RWPE2 (cell line): ENCODE measurements at regions not wholly inside any gene's neighbourhood (a gene's known extent, or its start where the extent isn't known, plus 50 kb on each side); places are given as distances from the start of the nearest gene placed in this dataset.
"Not testable (repeated sequence)": the region's sequence is repeated elsewhere in the genome, so short reads cannot be mapped to it uniquely, and the experiment has no call there.

Source experiments
- ATAC-seq: fragments of 200-7000 bp; cut with Tn5 transposase; 3 replicates; pipeline ENCODE4 v1.9.1; 2021; ENCODE audit warnings: low read depth
- DNase-seq: peaks from one replicate; pipeline ENCODE4 v3.0.0-alpha.2; 2020; ENCODE audit warnings: low spot score
- H3K27ac ChIP-seq: fragments of 450-650 bp; 2 replicates; pipeline ENCODE4 v1.5.1; 2017; ENCODE audit warnings: mild to moderate bottlenecking; ENCODE audit not compliant: poor library complexity, severe bottlenecking
- H3K27me3 ChIP-seq: fragments of 250-450 bp; sonication (Bioruptor Pico); 2 replicates; pipeline ENCODE4 v1.5.1; 2021; ENCODE audit warnings: mild to moderate bottlenecking, moderate library complexity; ENCODE audit not compliant: insufficient read depth, poor library complexity, severe bottlenecking
- H3K36me3 ChIP-seq: fragments of 250-450 bp; sonication (Bioruptor Pico); 2 replicates; pipeline ENCODE4 v1.5.1; 2020; ENCODE audit warnings: low read depth, mild to moderate bottlenecking, moderate library complexity
- H3K4me1 ChIP-seq: fragments of 250-450 bp; sonication (Bioruptor Pico); 2 replicates; pipeline ENCODE4 v1.5.1; 2021; ENCODE audit warnings: mild to moderate bottlenecking, moderate library complexity; ENCODE audit not compliant: insufficient read depth, poor library complexity, severe bottlenecking
- H3K4me3 ChIP-seq: fragments of 250-450 bp; sonication (Bioruptor Pico); 2 replicates; pipeline ENCODE4 v1.5.1; 2021; ENCODE audit warnings: mild to moderate bottlenecking, moderate library complexity; ENCODE audit not compliant: severe bottlenecking
- H3K9me3 ChIP-seq: fragments of 250-450 bp; sonication (Bioruptor Pico); 2 replicates; pipeline ENCODE4 v1.5.1; 2021; ENCODE audit warnings: mild to moderate bottlenecking, moderate library complexity; ENCODE audit not compliant: severe bottlenecking
- CTCF ChIP-seq: fragments of 450-650 bp; IDR thresholded peaks from one replicate; pipeline ENCODE4 v1.5.1; 2017; ENCODE audit warnings: mild to moderate bottlenecking, moderate library complexity; ENCODE audit not compliant: poor library complexity, severe bottlenecking

DNA sequence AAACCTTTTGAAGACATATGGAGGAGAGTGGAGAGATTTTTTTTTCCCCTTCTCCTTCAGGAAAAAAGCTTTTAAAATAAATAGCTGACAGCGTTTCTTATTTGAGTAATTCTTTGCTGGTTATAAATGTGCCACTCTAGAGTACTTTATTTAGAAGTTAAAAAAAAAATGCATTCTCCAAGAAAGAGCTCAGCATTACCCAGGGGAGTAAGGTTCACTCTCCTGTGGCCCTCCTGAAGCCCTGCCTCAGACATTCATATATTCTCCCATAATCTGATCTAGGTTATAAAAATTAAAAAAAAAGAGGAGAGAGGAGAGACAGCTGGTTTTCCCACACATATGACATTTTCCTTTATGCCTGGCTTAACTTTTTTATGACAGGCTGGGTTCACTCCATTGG is 545.2 kb upstream of the CADM1 start:
- TF ChIP-seq CTCF = no peak
- no peaks in the 10 kb centered on the region for H3K9me3 ChIP-seq
- no peak overlapping the region for H3K27ac ChIP-seq
- H3K4me1 ChIP-seq = no peaks in the 10 kb centered on the region
- H3K4me3 ChIP-seq = no peak overlapping the region
- no peaks in the 10 kb centered on the region for H3K36me3 ChIP-seq
- DNase-seq (no peak), ATAC-seq (no peak)
- H3K27me3 ChIP-seq = no peaks in the 10 kb centered on the region

DNA sequence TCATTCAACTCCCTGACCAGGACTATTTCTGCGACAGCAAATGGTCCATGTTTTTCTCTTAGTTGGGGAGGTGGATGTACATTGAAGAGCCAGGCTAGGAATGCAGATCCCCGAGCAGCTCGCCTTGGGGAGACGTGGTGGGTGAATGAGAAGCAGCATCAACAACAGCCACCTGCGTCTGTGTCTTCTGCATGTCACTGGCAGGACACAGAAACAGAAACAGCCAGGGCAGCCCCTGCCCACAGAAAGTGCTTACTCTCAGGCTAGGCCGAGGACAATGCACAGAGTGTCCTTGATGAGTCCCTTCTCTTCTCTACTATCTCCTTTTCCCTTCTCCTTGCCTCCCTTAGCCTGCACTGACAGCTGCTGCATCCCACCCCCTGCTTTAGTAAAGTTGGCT is 541.9 kb upstream of the CADM1 start:
- H3K27ac ChIP-seq = no peak overlapping the region
- no peak for DNase-seq
- no peaks in the 10 kb centered on the region for H3K9me3 ChIP-seq
- H3K36me3 ChIP-seq = no peaks in the 10 kb centered on the region
- no peaks in the 10 kb centered on the region for H3K4me1 ChIP-seq
- H3K4me3 ChIP-seq = no peak overlapping the region
- no peaks in the 10 kb centered on the region for H3K27me3 ChIP-seq
- TF ChIP-seq CTCF = no peak
- no peak for ATAC-seq

GRCh38 chr11:116044941-116045340 is 540.7 kb upstream of the CADM1 start:
- Histone ChIP-seq H3K9me3 (no peaks in the 10 kb centered on the region), H3K27me3 (no peaks in the 10 kb centered on the region), H3K27ac (no peak overlapping the region), H3K36me3 (no peaks in the 10 kb centered on the region), H3K4me3 (no peak overlapping the region), H3K4me1 (no peaks in the 10 kb centered on the region)
- no peak for DNase-seq
- no peak for TF ChIP-seq CTCF
- ATAC-seq = no peak

DNA sequence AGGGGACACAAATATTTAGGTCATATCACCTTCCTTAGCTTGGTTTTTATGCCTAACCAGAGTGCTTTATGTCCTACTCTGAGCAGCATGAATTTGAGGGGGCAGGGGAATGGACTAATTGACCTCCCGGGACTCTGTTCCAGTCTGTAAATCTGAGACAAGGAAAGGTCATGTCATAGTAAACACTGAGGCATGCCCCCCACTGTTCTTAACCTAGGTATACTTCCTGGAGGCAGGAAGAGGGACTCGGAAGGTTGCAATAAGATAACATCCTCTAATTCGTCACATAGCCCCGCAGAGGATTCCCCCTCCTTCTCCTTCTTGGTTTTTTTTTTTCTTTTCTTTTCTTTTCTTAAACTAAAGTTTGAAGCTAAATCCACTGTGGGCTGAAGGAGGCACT is 540.3 kb upstream of the CADM1 start:
- DNase-seq = no peak
- no peak for ATAC-seq
- no peak overlapping the region for H3K4me3 ChIP-seq
- H3K36me3 ChIP-seq = no peaks in the 10 kb centered on the region
- no peak for TF ChIP-seq CTCF
- no peaks in the 10 kb centered on the region for H3K27me3 ChIP-seq
- no peak overlapping the region for H3K27ac ChIP-seq
- no peaks in the 10 kb centered on the region for H3K9me3 ChIP-seq
- no peaks in the 10 kb centered on the region for H3K4me1 ChIP-seq

- Histone ChIP-seq H3K4me1 (no peaks in the 10 kb centered on the region), H3K36me3 (no peaks in the 10 kb centered on the region), H3K27ac (no peak overlapping the region), H3K27me3 (no peaks in the 10 kb centered on the region), H3K4me3 (no peak overlapping the region), H3K9me3 (no peaks in the 10 kb centered on the region)
- DNase-seq (no peak), ATAC-seq (no peak)
- no peak for TF ChIP-seq CTCF
These were observed 539.6 kb upstream of the CADM1 start for GRCh38 chr11:116043857-116044256.

- H3K36me3 ChIP-seq, H3K4me3 ChIP-seq, H3K27ac ChIP-seq, ATAC-seq, DNase-seq, H3K9me3 ChIP-seq, H3K27me3 ChIP-seq, H3K4me1 ChIP-seq: not testable (repeated sequence)
These were observed 538.8 kb upstream of the CADM1 start for GRCh38 chr11:116043059-116043458.
